Testis (tissue), 2 donors: ENCODE measurements at regions not wholly inside any gene's neighbourhood (a gene's known extent, or its start where the extent isn't known, plus 50 kb on each side); places are given as distances from the start of the nearest gene placed in this dataset.

ENCODE experiments used
- DNase-seq: peaks from one replicate; pipeline ENCODE4 v3.0.0-alpha.2; 2019
- H3K27ac ChIP-seq, 2 donors: fragments of 200-600 bp; sonication (generic); one replicate each; pipeline ENCODE4 v1.5.1; 2019
- H3K27me3 ChIP-seq: fragments of 200-600 bp; sonication (generic); one replicate; pipeline ENCODE4 v1.5.1; 2019
- H3K36me3 ChIP-seq: fragments of 200-600 bp; sonication (generic); one replicate; pipeline ENCODE4 v1.5.1; 2017; ENCODE audit warnings: low read depth; ENCODE audit errors: missing control alignments
- H3K4me1 ChIP-seq: fragments of 200-600 bp; sonication (generic); one replicate; pipeline ENCODE4 v1.5.1; 2019
- H3K4me3 ChIP-seq, 2 donors: fragments of 200-600 bp; sonication (generic); one replicate each; pipeline ENCODE4 v1.5.1; 2017 to 2019
- H3K9me3 ChIP-seq: fragments of 200-600 bp; sonication (generic); one replicate; pipeline ENCODE4 v1.5.1; 2017
- POLR2A ChIP-seq: fragments of 450-650 bp; IDR thresholded peaks from one replicate; pipeline ENCODE4 v1.6.1; 2017; ENCODE audit warnings: antibody characterized with exemption, mild to moderate bottlenecking, moderate library complexity
- WGBS, 2 donors: methylation state at CpG; one replicate each; pipeline ENCODE4 v1.1.5; 2018; 5-methylcytosine and 5-hydroxymethylcytosine counted together
- intact Hi-C: fragments of 100-400 bp; cut with DNase I; formaldehyde crosslinking; loops from one replicate; pipeline ENCODE4 v1.15.1; 2023; ENCODE audit warnings: low total_unique reads
- TF ChIP-seq, protein P1 (sequence below), 3 experiments: fragments of 450-650 bp in 2 of 3; fragments of 200-600 bp in 1 of 3; sonication (generic) in 1 of 3; IDR thresholded peaks; one replicate each; pipeline ENCODE4 v1.5.1; 2016 to 2019; ENCODE audit warnings: antibody characterized with exemption in 3 of 3, mild to moderate bottlenecking in 2 of 3, moderate library complexity in 1 of 3

DNA sequence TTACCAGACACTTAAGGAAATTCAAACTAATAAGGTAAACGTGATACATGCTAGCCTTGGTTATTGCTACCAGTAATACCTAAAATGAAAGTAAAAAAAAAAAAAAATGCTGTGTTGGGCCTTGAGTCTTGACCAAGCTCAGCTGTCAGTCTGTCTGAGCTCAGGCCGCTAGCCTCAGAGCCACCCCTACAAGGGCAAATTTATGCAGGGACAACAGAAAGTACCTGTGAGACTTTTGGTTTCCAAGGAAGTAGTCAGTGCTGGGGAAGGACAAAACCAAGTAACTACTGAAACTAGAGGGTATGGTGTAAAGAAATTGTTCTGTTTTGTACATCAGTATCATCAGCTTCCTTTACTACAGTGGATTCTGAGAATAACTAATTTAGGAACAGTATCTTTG, 134.3 kb upstream of the SLITRK5 start:
- Histone ChIP-seq H3K4me1 (no peaks in the 10 kb centered on the region), H3K27me3 (no peaks in the 10 kb centered on the region), H3K36me3 (no peaks in the 10 kb centered on the region), H3K9me3 (no peaks in the 10 kb centered on the region), H3K27ac (no peak overlapping the region), H3K4me3 (no peak overlapping the region)
- DNase-seq = no peak
- TF ChIP-seq, protein P1, sequence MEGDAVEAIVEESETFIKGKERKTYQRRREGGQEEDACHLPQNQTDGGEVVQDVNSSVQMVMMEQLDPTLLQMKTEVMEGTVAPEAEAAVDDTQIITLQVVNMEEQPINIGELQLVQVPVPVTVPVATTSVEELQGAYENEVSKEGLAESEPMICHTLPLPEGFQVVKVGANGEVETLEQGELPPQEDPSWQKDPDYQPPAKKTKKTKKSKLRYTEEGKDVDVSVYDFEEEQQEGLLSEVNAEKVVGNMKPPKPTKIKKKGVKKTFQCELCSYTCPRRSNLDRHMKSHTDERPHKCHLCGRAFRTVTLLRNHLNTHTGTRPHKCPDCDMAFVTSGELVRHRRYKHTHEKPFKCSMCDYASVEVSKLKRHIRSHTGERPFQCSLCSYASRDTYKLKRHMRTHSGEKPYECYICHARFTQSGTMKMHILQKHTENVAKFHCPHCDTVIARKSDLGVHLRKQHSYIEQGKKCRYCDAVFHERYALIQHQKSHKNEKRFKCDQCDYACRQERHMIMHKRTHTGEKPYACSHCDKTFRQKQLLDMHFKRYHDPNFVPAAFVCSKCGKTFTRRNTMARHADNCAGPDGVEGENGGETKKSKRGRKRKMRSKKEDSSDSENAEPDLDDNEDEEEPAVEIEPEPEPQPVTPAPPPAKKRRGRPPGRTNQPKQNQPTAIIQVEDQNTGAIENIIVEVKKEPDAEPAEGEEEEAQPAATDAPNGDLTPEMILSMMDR (IDR thresholded peaks at IDR 0.05) = no peak
- no peak for TF ChIP-seq POLR2A
- WGBS, 2 donors = 78 to 79% methylated on average over 2 of the region's 2 CpGs
- intact Hi-C loops = no loop called here

DNA sequence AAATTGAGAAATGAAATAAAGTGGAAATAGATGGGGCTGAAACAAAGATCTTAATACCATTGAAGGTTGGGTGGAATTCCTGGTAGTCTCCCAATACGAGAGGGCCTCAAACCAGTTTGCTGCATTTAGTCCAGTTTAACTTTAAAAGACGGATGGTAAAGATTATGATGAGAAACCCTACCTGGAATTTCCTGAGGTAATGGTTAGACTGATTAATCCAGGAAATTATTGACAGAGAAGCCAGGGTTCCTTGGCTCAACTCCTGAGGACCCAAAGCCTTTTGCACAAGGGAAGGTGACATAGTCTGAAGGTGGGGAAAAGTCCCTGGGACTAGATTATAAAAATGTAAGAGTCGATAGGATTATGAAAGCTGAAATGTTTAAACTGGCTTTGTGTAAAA, 133.2 kb upstream of the SLITRK5 start:
- no peak for DNase-seq
- Histone ChIP-seq H3K4me3 (no peak overlapping the region), H3K36me3 (no peaks in the 10 kb centered on the region), H3K9me3 (no peaks in the 10 kb centered on the region), H3K27ac (no peak overlapping the region), H3K27me3 (no peaks in the 10 kb centered on the region), H3K4me1 (no peaks in the 10 kb centered on the region)
- intact Hi-C loops = no loop called here
- TF ChIP-seq, protein P1 (IDR thresholded peaks at IDR 0.05) = no peak
- 90 to 91% methylated on average over 3 of the region's 3 CpGs for WGBS, 2 donors

DNA sequence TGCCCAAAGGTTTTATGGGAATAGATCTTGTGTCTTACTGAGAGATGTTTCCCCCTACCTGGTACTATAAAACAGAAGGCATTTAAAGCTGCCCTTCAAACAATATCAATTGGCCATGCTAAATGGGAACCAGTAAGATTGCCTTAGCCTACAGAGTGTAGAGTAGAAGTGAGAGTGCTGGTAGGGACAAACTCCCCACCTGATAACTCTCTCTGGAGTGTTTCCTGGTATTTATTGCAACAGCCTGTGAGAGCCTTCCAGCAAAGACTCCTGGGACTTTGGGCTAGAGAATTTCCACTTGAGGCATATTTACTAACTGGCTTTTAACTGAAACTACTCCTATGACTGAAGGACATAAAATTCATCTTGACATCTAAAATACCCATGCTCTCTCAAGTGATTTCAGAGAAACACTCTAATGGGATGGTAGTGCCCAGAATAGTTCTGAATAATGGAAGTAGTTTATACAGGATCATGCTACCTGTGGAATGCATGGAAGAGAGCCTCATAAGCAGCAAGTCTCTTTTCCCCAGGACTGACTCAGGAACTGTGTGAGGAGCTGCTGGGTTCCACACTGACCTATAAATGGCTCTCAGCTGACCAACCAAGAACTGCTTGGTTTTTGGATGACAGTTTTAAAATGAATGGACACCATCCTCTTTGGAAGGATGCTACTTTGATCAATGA, 132.7 kb upstream of the SLITRK5 start:
- Histone ChIP-seq H3K9me3 (no peaks in the 10 kb centered on the region), H3K27ac (no peak overlapping the region), H3K4me3 (no peak overlapping the region), H3K27me3 (no peaks in the 10 kb centered on the region), H3K36me3 (no peaks in the 10 kb centered on the region), H3K4me1 (no peaks in the 10 kb centered on the region)
- intact Hi-C loops = no loop called here
- TF ChIP-seq POLR2A = no peak
- TF ChIP-seq, protein P1 (IDR thresholded peaks at IDR 0.05) = no peak
- no peak for DNase-seq

DNA sequence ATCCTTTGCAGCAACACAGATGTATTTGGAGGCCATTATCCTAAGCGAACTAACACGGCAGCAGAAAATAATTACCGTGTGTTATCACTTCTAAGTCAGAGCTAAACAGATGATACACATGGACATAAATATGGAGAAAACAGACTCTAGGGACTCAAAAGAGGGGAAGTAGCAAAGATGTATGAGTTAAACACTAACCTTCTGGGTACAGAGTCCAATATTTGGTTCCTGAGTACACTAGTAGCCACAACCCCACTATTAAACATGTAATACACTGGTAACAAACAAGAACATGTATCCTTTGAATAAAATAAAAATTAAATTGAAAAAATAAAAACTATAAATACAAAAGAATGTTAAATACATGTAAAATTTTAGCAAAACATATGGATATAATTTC, 118.0 kb upstream of the SLITRK5 start:
- WGBS, 2 donors = 72 to 79% methylated on average over 3 of the region's 3 CpGs
- H3K9me3 ChIP-seq = no peaks in the 10 kb centered on the region
- DNase-seq = no peak
- no peaks in the 10 kb centered on the region for H3K27me3 ChIP-seq
- no peaks in the 10 kb centered on the region for H3K36me3 ChIP-seq
- intact Hi-C loops = no loop called here
- no peak overlapping the region for H3K4me3 ChIP-seq
- H3K27ac ChIP-seq = no peak overlapping the region
- no peaks in the 10 kb centered on the region for H3K4me1 ChIP-seq
- no peak for TF ChIP-seq POLR2A
- TF ChIP-seq, protein P1 (IDR thresholded peaks at IDR 0.05) = no peak

DNA sequence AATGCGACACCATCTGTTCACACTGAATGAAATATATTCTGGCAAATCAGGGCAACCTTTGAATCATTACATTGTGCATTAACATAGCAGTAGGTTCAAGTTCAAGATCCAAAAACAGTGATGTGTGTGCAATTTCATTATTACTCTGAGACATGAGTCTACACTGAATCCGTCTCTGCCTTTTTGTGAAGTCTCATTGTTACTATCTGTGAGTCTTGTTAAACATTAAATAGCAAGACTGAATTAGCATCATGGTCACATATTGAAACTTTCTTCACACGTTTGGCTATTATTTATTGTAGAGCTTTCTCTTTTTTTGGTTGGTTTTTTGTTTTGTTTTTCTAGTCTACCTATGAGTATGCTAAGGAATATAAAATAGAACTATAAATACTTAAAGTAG, 117.1 kb upstream of the SLITRK5 start:
- DNase-seq = no peak
- Histone ChIP-seq H3K27ac (no peak overlapping the region), H3K4me1 (no peaks in the 10 kb centered on the region), H3K36me3 (no peaks in the 10 kb centered on the region), H3K4me3 (no peak overlapping the region), H3K27me3 (no peaks in the 10 kb centered on the region), H3K9me3 (no peaks in the 10 kb centered on the region)
- TF ChIP-seq, protein P1 (IDR thresholded peaks at IDR 0.05) = no peak
- no peak for TF ChIP-seq POLR2A
- 79 to 85% methylated on average over 3 of the region's 3 CpGs for WGBS, 2 donors
- intact Hi-C loops = no loop called here
